ENCODE measurements at regions not wholly inside any gene's neighbourhood (a gene's known extent, or its start where the extent isn't known, plus 50 kb on each side); places are given as distances from the start of the nearest gene placed in this dataset.
A peak's percentile ranks its signal among the peaks of the same experiment; 100 is the strongest.

GRCh38 chr6:81694855-81695254 lies 57.6 kb downstream of the TENT5A start:
- no peak for DNase-seq

DNA sequence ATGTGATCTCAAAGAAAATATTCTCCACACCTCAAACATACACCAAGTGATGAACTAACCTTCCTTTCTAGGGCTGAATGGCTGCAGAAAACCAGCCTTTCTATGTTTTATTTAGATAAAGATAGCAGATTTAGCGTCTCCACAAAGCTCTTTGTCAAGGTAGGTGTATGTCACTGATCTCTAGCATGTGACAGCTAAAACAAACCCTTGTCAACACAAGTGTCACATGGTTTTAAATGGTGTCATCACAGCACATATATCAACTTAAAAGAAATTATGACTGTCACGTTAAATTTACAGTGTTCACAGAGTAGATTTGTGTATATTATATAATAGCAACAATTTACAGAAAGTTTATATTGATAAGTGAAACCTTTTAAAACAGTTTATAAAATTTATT lies 58.3 kb downstream of the TENT5A start:
- peak; percentile 47 for DNase-seq

DNA sequence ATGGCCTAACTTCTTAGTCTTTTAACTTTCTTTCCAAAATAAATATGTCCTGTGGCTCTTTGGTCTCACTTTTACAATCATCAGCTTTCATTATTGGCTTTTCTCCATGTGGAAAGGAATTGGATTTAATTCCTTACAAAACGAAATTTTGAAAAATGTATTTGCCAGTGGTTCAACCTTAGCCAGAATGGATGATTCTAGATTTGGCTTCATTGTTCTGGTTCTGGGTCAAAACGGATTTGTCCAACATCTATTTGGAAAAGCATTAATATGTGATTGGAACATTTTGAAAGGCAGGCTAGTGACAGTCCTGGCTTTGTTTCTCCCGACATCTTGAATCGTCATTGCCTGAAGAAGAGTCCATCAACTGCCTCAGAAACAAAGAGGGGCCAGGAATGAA lies 59.2 kb downstream of the TENT5A start:
- no peak for DNase-seq

DNA sequence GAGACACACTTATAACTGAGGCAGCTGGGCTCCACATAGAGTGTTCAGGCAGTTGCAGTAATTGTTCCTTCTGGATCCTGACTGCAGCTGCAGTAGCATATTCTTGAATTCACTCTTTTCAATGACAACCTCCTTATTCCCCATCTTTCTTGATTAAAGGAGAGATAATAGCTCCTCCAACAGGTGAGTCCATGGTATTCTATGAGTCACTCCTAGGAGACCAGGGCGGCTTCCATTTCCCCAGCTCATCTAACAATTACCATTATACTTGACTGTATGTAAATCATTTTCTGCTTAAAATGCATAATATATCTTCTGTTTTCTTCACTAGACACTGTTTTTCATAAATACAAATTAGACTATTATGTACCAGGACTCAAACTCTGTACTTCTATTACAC lies 62.4 kb downstream of the TENT5A start:
- DNase-seq, result no peak

GRCh38 chr6:81689580-81689979 lies 62.9 kb downstream of the TENT5A start:
- DNase-seq, result no peak

DNA sequence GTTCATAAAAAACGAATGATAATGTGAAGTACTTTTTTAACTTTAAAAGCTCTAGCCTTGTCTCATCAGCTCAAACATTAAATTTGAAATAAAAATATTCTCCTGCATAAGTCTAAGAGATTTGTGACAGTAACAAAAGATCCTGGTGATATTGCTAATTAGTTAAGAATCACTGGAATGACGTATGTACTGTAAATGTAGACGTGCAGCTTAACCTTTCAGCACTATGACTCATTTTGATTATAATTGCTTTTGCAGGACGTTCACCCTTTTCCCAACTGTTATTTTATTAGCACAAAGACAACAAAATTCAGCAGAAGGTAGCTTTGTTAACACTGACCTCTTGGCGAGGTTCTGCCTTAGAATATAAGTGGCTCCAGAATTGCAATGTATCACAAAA lies 68.6 kb downstream of the TENT5A start:
- DNase-seq, result no peak

DNA sequence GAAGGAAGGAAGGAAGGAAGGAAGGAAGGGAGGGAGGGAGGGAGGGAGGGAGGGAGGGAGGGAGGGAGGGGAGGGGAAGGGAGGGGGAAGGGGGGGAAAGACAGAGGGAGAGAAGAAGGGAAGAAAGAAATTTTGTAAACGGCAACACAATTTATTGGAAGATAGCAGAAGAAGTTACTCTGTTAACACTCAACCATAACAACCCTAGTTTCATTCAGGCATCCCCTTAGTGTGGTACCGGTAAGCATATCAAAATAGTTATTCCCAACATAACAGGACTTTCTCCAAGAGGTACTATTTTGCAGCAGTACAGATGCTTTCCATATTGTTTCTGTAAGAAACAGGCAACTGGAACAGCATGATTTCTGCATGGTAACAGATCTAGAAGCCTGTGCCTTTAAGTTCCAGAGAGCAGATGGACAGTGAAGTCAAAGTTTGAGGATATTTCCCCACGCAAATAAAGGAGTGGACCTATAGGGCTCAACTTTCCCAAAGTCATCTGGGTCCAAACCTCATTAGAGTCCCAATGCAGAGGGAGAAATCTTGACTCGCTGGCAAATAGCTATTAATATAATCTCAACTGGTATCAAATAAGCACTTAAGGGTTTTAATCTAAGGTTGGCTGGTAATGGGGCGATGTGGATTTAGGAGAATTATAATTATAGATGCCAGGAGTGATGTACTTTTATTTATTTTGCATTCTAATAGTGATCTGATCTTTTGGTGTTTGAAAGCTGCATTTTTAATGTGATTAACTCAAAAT lies 69.4 kb downstream of the TENT5A start:
- no peak for DNase-seq

- DNase-seq, result no peak
Observed at GRCh38 chr6:81682235-81682795, 70.2 kb downstream of the TENT5A start.

- no peak for DNase-seq
Observed at GRCh38 chr6:81669445-81669844, 83.0 kb downstream of the TENT5A start.

- DNase-seq, result no peak
Observed at GRCh38 chr6:81668615-81669047, 83.8 kb downstream of the TENT5A start.

GRCh38 chr6:81666481-81666880 lies 86.0 kb downstream of the TENT5A start:
- no peak for DNase-seq

- no peak for DNase-seq
Observed at GRCh38 chr6:81656231-81656630, 96.2 kb downstream of the TENT5A start.

DNA sequence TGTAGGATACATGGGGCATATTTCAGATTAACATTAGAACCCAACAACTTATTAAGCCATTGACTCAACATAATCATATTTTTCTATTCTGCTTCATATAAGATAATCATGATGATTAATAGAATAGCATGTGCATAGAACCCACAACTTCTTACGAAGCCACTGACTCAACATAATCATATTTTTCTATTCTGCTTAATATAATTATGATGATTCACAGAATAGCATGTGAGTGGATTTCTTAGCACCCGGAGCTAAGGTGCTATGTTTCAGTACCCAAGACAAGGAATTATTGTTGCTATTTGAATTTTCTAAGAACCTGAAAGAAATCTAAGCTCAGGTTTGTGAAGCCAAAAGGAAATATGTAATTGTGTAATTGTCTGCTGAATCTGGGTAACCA lies 96.8 kb downstream of the TENT5A start:
- no peak for DNase-seq

- no peak for DNase-seq
Observed at GRCh38 chr6:81648502-81648901, 104.0 kb downstream of the TENT5A start.

DNA sequence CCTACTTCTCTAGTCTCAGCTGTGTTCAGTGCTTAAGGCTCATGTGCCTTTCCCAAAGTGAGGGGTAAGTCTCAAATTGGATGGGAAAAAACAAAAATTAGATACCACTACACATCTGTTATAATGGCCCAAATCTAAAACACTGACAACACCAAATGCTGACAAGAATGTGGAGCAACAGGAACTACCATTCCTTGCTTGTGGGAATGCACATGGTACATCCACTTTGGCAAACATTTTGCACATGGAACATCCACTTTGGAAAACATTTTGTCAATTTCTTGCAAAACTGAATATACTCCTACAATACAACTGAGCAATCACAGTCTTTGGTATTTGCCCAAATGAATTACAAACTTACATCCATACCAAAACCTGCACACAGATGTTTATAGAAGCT lies 109.3 kb downstream of the TENT5A start:
- DNase-seq, result no peak

- no peak for DNase-seq
Observed at GRCh38 chr6:81640891-81641290, 111.6 kb downstream of the TENT5A start.

- no peak for DNase-seq
Observed at GRCh38 chr6:81640126-81640525, 112.4 kb downstream of the TENT5A start.

- DNase-seq, result no peak
Observed at GRCh38 chr6:81638366-81638765, 114.1 kb downstream of the TENT5A start.

GRCh38 chr6:81636930-81637568 lies 115.4 kb downstream of the TENT5A start:
- DNase-seq, result no peak

- peak; percentile 55 for DNase-seq
Observed at GRCh38 chr6:81634155-81634880, 118.2 kb downstream of the TENT5A start.

- DNase-seq, result no peak
Observed at GRCh38 chr6:81633391-81633790, 119.1 kb downstream of the TENT5A start.

GRCh38 chr6:81630719-81631118 lies 121.8 kb downstream of the TENT5A start:
- no peak for DNase-seq

DNA sequence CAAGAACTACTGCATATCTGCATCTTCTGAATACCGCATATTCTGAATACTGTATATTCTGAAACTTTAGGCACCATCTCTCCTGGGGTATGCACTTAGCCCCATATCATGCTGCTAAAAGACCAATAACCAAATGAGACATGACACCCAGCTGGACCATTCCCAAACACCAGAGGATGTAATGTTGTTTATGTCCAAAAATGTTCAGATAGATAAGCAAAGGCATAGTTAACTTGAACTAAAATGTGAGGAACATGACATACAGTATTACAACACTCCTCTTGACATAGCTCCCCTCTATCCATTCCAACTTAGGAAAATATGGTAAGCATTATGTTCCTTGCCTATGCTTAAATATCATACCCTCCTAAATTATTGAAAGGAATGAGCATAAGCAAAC lies 127.3 kb downstream of the TENT5A start:
- DNase-seq, result no peak

DNA sequence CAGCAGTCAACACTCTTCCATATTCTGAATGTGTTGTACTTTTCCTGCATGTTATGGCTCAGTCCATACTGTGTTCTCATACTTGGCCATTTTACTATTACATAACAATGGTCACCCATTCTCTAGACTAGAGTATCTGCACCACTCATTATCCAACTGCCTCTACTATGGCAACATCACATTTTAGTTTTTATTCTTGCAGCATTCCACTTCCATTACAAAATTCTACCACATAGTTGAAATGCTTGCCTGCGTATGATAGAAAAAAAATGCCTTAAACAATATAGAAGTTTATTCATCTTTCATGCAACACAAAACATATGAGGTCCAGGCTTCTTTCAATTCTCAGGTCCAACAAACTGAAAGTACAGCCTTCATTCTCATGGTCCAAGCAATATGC lies 128.0 kb downstream of the TENT5A start:
- DNase-seq, result no peak
